ENCODE measurements at regions not wholly inside any gene's neighbourhood (a gene's known extent, or its start where the extent isn't known, plus 50 kb on each side); places are given as distances from the start of the nearest gene placed in this dataset.

GRCh38 chr14:55847766-55848165, 267.8 kb downstream of the KTN1 start:
- TF ChIP-seq CTCF (IDR thresholded peaks at IDR 0.05): no peak
- TF ChIP-seq POLR2A (IDR thresholded peaks at IDR 0.05): no peak
